NCI-H2081 treated with DMSO at 0.1 percent for 48 hours (cell line): ENCODE measurements at regions not wholly inside any gene's neighbourhood (a gene's known extent, or its start where the extent isn't known, plus 50 kb on each side); places are given as distances from the start of the nearest gene placed in this dataset.

Source experiments
- DNase-seq: peaks from one replicate; lab custom pipeline; 2025; lab: John Stamatoyannopoulos, UW

DNA sequence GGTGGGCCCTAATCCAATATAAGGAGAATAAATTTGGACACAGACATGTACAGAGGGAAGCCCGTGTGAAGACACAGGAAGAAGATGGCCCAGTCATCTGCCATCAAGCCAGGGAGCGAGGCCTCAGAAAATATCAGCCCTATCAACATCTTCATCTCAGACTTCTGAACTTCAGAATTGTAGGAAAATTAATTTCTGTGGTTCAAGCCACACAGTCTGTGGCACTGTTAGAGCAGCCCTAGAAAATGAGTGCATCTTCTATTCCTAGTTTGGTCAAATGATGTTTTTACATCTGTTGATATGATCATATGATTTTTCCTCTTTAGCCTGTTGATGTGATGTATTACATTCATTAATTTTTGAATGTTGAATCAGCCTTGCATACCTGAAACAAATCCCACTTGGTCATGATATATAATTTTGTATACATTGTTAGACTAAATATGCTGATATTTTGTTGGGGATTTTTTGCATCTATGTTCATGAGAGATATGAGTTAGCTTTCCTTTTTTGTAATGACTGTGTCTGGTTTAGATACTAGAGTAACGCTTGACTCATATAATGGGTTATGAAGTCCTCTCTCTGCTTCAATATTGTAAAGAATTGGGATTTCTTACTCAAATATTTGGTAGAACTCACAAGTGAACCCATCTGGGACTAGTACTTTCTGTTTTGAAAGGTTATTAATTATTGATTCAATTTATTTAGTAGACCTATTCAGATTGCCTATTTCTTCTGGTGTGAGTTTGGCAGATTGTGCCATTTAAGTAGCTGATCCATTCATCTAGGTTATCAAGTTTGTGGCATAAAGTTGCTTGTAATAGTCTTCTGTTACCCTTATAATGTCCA, 451.4 kb downstream of the EIPR1 start:
- DNase-seq, result no peak

DNA sequence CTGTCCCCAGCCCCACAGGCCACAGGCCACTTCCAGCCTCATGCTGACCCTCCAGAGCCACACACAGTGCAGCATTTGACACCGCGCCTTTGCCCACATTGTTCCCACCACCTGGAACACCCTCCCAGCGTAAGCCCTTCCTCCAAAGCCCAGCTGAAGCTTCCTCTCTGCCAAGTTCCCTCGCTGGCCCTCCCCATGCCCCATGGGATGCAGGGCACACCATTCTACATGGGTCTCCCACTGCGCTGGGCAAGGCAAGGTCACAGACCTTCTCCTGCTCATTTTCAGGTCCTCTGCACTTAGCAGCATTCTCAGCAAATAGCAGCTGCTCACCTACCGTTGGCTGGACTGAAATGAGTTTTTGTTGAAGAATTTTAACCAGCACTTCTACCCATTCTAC, 455.5 kb downstream of the EIPR1 start:
- DNase-seq, result no peak

DNA sequence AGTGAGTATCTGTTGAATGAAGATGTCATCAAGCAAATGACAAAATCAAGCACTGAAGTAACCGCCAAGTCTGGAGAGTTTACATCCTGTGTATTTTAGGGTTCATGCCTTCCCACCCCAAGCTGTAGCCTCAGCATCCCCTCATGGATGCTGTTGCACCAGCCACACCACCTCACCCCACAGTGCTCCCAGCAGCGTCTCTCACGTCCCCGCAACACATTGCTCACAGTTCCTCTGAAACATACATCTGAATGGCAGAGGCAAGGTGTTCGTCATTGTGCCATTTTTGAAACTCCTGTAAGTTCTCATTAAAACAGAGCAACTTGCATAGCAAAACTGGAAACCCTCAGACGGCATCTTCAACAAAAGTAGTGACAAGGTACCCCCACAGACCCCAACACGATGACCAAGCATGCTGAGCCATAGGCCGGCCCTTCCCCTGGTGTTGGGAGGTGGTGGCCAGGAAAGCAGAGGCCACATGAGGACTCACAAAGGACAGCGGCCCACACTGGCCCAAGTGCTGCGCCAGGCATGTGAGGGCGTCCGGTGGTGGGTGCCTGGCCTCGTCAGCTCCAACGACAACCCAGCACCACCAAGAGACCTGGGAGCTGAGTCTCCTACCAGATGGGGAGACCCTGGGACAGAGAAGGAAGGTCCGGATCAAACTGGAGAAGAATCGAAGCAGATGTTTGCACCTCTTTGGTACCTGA, 456.5 kb downstream of the EIPR1 start:
- no peak for DNase-seq

DNA sequence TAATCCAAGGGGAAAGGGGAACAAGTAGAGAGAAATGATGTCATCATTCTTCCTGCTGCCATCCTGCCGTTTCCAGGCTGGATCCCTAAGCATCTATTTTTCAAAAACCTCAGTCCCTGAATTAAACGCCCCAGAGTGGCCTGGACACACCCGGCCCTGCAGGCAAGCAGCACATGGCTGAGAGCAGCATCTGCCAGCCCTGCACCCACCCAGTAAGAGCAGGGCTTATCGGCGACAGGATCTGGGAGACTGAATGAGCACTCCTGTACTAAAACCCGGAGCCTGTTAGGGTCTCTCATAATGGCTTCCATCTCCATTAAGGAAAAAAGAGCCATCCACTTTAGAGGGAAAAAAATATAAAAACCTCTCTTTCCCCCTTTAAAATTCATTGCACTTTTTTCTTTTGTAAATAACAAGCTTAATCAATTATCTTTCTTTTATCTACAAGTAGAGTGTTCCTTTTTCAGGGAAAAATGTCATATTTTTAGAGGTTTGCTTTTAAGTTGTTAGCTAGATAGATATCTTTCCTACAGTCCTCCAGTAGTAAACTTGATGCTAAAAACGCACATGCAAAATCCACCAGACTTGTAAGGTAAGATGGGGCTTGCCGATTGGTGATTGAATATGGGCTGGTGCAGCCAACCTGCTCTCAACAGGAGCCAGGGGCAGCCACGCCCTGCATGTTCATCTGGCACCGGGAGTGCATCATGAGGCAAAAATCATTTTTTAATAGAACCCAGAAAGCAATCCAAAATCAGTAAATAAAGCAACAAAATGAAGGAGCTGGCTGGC, 457.8 kb downstream of the EIPR1 start:
- DNase-seq, result no peak

GRCh38 chr2:2919026-2919425, 458.6 kb downstream of the EIPR1 start:
- DNase-seq, result no peak

DNA sequence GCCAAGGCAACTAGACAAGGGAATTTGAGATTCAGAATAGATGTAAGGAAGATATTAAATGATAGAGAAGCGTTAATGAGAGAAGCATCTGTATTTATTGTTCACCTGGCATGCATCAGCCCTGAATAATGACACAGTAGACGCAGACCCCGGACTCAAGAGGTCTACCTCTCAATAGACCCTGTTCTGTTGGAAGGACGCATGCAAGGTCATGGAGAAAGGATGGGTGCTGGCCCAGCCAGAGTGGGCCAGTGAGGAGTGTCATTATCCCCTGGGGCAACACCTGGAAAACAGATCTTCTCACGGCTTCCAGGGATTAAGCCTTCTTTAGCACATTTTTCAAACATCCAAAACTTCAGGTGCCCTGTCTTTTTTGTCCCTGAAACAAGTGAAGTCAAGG, 461.0 kb downstream of the EIPR1 start:
- no peak for DNase-seq

DNA sequence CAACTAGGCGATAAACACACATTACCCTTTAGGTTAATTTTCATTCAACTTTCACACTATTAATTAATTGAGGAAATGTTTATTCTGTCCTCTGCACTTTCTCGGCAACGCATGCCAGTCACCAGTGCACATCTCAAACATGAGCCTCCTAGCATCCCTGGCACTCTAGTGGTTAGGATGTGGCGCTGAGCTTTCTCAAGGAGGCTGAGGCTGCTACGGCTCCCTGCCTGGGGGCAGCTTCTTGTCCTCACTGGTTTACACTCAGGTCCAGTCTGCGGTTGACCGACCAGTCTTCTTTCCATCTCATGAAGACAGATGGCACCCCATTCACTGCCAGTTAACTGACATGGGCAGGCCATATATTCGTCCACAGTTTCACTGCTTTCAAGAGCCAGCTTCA, 463.4 kb downstream of the EIPR1 start:
- no peak for DNase-seq

DNA sequence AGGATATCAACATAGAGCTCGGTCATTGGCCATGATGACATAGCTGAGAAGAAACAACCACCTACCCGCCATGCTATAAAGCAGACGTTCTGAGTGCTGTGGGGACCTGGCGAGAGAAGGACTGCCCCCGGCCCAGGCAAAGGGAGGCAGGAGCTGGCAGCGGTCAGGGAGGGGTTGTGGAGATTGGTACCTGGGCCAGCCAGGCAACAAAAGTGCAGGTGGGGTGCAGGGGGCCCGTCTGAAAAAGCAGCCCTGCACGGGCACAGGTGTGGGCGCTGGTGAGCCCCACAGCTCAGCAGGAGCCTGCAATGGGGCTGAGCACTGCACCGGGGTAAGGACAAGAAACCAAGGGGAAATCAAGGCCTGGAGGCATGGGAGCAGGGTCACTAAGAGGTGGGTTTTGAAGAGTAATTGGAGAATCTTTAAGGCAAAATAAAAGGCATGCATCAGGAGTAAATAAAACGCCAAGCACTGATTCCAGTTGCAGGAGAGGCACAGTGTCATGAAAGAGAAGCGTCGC, 464.0 kb downstream of the EIPR1 start:
- no peak for DNase-seq

DNA sequence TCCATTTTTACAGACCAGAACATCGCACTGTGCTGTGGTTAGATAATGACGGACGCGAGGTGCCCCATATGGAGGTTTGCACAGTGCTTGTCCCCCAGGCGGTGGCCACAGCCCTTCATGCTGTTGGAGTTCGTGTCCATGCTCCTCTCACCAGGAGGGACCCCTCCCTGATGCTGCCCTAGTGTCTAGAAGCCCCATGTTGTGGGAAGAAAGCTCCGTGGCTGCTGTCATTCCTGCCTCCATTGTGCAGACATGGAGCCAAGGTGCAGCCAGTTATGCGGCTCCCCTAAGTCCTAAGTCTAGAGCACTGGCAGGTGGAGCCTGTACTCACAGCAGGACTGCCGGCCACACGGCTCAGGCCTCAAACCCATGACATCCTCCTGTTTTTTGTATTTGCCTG, 464.9 kb downstream of the EIPR1 start:
- DNase-seq, result no peak

DNA sequence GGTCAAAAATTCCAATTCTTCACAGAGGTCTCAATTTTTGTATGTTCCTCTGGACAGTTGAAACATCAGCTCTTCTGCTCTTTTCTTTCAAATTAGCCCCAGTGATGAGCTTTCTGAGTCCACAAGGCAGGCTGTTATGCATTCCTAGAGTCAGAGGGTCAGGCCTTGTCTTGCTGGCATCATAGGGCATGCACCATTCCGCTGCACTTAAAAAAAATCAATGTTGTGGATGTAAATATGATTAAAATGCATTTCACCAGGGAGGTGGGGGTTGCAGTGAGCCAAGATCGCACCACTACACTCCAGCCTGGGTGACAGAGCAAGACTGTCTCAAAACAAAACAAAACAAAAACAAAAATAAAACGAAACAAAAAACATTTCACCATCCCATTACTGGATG, 465.3 kb downstream of the EIPR1 start:
- DNase-seq, result no peak

DNA sequence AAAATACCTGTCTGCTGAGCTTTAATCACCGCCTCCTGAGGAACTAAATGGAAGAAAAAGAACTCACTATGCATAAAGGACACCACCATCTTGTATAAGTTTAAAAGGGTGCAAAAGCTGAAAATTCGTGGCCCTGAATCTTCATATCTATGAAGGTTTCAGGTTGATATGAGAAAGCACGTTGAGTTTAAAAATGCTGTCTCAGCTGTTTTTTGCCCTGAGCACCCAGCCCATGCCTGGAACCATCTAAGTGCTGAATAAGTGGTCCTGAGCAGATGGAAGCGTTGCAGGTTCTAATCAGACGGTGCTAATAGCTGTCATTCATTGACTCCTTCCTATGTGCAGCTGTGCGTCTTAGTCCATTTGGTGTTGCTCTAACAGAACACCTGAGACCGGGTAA, 467.4 kb downstream of the EIPR1 start:
- no peak for DNase-seq

DNA sequence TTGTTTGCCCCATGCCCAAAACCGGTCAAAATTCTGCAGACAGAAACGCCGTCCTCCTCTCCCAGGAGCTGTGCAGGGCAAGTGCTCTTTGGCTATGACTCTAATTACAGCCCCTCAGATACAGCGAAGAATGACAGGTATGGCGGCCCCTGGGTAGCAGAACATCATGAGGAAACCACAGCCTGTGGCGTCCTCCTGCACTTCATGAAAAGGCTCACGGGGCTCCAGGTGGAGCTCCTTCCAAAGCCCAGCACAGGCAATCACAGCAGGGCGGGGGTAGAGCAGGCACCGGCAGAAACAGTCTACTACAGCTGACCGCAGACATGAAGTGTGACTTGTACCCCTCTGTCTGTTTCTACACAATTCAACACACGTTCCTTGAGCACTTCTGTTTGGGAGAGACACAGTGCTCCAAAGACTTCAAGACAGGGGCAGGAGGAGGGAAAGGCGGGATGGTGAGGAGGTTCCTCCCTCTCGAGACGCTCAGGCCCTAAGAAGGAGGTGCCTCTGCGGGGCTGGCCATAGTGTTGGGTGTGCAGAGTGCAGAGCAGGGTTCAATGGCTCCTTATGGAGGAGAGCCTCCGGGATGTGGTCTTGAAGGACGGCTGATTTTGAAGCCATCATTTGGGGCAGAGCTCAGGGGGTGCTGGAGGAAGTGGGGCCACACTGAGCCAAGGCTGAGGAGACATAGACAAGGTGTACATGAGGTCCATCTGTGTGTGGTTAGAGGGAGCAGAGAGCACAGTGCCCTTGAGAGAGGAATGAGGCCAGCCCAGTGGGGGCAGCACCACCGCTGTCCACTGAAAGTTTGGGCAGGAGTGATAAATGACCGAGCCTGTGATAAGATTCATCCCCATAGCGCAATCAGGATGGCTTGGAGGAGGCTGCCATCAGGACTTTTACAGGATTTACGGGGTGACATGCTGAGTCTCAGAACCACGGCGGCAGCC, 468.3 kb downstream of the EIPR1 start:
- DNase-seq, result no peak

DNA sequence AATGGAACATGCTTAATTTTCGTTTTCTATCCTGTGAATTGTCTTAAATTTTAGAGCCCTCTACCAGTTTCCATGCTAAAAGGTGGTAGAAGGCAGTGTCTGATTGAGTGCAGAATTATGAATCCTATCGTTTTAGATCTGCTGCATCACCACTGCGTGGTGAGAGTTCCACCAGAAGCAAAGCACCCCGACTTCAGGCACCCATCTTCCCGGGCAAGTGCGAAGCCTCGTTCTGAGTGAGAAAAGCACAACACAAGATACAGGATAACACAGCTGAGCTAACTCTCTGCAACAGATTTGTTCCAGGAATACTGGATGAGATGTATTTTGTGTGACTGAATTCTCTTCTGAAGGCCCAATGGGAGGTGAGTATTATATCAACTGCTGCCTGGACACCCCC, 471.5 kb downstream of the EIPR1 start:
- DNase-seq, result no peak

DNA sequence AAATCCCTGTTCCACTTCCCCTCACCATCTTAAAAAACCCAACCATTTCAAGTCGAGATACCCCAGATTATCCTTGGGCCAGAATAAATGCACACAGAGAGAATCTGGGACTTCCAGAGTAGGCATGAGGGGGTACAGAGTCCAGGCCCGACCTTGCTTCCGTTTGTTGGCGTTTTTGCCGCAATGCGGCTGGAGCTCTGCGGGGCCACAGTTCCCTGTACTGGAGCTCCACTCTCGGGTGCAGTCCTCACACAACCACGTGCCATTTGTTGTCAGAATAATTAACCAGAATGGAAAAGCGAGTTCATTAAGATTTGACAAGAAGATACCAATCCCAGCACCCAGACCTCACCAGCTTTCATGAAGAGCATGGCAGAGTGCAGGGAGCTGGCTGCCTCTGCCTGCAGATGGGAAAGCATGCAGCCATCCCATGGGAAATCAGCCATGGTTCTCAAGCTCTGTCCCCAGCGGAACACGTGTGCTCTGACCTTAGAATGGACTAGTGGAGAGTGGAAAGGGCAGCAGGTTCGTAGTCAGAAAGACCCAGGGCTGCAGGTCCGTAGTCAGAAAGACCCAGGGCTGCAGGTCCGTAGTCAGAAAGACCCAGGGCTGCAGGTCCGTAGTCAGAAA, 472.8 kb downstream of the EIPR1 start:
- DNase-seq, result no peak

GRCh38 chr2:2902547-2903281, 474.9 kb downstream of the EIPR1 start:
- no peak for DNase-seq

GRCh38 chr2:2901384-2902345, 476.0 kb downstream of the EIPR1 start:
- no peak for DNase-seq

- no peak for DNase-seq
These were observed 477.8 kb downstream of the EIPR1 start for GRCh38 chr2:2899826-2900225.

DNA sequence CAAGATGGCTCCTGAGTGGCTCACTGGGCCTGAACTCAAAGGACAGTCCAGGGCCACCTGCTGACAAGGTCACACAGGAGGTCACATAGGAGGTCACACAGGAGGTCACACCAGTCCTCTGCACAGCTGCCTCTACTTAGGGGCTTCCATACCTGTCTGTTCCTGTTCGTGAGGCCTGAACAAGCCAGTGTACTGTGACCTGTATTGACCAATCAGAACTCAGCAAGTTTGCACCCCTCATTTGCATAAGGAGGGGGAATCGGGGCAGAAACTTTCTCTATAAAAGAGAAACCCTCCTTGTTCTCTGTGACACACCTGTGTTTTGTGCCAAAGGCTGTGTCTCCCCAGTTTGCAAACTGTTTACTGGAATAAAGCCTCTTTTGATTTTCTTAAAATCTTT, 478.9 kb downstream of the EIPR1 start:
- DNase-seq, result no peak

DNA sequence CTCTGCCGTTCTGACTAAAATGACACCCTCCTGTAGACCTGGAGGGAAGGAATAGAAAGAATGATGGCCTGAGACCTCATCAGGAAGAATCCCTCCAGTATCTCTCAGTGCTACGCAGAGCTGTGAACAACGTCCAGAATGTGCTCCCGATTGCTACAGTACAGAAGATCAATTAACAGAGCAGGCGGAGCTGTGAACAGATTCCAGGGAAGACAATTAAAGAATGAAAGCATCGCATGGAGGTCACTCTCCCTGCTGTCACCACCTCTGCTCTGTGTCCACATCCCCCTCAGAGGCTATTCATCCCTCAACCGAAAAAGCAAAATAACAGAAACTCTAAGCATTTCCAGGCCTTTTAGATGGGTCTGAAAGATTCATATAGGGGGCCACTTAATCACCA, 481.0 kb downstream of the EIPR1 start:
- DNase-seq, result no peak
